Mucosa of gallbladder (tissue), 1 donor: ENCODE measurements at regions not wholly inside any gene's neighbourhood (a gene's known extent, or its start where the extent isn't known, plus 50 kb on each side); places are given as distances from the start of the nearest gene placed in this dataset.
"Not testable (repeated sequence)": the region's sequence is repeated elsewhere in the genome, so short reads cannot be mapped to it uniquely, and the experiment has no call there.

ENCODE experiments used
- DNase-seq: peaks from one replicate; pipeline ENCODE4 v3.0.0-alpha.2; 2020; ENCODE audit warnings: low spot score
- donor health status: DM: no; HTN: no; CAD: no.

DNA sequence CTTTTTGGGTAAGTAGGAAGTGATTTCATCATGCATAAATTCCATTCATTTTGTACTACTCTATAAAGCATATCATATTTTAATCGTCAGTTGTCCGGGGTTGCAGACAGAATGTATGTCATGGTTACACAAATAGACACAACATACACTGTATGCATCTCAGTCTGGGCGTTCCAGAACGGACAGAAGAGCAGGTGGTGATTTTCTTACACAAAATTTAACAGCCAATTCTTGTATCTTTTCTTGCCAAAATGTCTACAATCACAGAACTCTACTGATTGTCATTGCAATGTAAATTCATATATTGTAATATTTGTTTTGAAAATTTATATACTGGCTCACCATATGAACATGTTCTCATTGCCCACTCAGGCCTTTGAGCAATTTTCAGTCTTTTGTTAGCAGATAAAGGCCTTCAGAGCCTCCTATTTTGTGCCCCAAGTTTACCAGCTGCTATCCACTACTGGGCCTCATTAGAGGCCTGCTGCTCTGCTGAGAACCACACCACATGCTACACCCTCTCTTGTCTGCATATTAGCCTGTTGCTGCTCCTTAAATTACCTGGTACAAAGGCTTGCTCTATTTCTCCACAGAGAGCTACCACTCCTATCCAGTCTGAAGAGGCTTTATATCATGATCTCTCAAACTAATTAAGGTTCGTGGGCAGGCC lies 61.5 kb downstream of the PRDM13 start:
- no peak for DNase-seq

DNA sequence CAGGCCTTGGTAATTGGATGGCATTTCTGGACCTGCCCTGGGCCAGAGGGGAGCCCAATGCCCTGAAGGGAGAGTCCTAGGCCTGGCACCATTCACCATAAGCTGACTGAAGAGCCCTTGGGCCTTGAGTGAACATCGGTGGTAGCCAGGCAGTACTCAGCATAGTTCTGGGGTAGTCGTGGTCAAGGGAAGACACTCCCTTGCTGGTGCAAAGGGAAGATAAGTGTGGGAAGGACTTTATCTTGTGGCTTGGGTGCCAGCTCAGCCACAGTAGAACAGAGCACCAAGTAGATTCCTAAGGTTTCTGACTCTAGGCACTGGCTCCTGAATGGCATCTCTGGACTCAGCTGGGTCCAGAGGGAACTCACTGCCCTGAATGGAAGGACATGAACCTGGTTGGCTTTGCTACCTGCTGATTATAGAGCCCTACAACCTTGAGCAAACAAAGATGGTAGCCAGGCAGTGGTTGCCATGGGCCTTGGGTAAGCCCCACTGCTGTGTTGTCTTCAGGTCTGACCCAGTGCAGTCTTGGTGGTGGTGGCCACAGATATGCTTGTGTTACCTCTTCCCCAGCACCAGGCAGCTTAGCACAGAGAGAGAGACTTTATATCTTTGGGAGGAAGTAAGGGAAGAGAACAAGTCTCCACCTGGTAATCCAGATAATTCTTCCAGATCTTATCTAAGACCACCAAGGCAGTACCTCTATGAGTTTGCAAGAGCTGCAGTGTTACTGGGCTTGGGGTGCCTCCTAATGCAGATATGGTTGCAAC lies 83.5 kb downstream of the PRDM13 start:
- DNase-seq = no peak

DNA sequence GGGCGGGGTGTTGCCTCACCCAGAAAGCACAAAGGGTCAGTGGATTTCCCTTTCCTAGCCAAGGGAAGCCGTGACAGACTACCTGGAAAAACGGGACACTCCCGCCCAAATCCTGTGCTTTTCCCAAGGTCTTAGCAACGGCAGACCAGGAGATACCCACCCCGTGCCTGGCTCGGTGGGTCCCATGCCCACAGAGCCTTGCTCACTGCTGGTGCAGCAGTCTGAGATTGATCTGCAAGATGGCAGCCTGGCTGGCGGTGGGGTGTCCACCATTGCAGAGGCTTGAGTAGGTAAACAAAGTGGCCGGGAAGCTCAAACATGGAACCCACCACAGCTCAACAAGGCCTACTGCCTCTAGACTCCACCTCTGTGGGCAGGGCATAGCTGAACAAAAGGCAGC lies 95.7 kb downstream of the PRDM13 start:
- not testable (repeated sequence) for DNase-seq

DNA sequence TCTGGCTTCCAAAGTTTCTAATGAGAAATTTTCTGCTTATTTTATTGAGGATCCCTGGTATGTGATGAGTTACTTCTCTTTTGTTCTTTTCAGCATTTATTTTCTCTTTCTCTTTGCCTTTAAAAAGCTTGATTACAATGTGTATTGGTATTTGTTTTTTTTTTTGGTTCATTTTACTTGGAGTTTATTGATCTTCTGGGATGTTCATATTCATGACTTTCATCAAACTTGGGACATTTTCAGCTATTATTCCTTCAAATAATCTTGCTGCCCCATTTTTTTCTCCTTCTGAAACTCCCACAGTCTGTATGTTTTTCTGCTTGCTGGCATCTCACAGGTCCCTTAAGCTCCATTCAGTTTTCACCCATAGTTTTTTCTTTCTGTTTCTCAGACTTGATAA lies 102.4 kb downstream of the PRDM13 start:
- no peak for DNase-seq

DNA sequence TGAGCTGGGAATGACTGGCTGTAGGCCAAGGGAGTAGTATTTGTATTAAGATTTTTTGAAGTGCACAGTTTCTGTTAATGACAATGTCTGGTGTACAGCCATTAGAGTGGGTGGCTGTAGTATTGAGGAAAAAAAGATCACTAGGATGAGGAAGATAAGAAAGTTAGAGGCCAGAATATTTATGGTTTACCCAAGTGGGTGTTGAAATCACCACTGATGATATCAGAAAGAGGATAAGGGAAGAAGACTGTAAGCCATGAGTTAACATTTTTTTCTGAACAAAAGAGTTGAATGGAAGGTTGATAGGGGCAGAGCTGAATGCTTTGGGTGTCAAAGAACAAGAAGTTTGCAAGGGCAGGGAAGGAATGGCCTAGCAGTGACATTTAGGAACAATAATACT lies 104.7 kb downstream of the PRDM13 start:
- no peak for DNase-seq

DNA sequence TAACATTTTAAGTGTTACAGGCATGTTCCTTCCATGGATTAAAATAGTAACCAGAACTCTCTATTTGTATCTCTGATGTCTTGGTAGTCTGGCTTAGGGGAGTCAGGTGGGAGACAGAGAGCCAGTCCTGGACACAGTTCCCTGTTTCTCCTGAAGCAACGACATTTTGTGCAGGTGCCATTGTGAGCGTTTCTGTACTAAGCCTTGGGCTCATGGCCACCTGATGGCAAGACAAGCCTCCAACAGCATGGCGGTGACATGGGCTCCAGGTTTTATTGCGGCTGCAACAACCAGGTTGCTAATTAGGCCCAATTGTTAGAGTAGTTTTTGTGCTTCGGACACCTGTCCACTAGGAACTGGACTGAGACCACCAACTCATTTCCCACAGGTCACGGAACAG lies 105.3 kb downstream of the PRDM13 start:
- no peak for DNase-seq

DNA sequence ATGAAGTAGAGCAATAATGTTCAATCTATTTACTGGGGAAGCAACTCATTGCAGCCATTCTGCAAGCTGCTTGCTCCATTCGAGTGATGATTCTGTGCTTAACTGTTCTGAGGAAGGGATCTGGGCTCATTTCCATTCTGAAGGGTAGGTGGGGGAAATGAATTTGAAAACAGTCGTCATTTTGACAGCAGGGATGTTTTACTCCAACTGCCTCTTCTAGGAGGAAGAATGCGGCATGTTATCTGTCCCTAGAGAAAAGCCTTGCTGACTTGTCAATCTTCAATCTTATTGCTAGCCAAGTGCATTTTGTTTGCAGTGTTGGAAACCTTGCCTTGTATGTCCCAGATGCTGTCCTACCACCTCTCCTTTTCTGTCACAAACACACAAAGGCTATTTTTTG lies 105.9 kb downstream of the PRDM13 start:
- no peak for DNase-seq

DNA sequence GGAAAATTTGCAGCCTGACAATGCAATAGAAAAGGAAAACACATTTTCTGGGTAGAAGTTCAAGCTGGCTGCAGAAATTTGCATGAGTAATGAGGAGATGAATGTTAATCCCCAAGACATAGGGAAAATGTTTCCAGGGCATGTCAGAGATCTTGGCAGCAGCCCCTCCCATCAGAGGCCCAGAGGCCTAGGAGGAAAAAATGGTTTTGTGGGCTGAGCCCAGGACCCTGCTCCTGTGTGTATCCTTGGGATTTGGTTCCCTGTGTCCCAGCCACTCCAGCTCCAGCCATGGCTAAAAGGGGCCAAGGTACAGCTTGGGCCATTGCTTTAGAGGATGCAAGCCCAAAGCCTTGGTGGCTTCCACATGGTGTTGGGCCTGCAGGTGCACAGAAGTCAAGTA lies 115.4 kb downstream of the PRDM13 start:
- DNase-seq = not testable (repeated sequence)

DNA sequence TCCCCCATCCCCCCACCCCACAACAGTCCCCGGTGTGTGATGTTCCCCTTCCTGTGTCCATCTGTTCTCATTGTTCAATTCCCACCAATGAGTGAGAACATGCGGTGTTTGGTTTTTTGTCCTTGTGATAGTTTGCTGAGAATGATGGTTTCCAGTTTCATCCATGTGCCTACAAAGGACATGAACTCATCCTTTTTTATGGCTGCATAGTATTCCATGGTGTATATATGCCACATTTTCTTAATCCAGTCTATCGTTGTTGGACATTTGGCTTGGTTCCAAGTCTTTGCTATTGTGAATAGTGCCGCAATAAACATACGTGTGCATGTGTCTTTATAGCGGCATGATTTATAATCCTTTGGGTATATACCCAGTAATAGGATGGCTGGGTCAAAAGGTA lies 123.6 kb downstream of the PRDM13 start:
- not testable (repeated sequence) for DNase-seq

DNA sequence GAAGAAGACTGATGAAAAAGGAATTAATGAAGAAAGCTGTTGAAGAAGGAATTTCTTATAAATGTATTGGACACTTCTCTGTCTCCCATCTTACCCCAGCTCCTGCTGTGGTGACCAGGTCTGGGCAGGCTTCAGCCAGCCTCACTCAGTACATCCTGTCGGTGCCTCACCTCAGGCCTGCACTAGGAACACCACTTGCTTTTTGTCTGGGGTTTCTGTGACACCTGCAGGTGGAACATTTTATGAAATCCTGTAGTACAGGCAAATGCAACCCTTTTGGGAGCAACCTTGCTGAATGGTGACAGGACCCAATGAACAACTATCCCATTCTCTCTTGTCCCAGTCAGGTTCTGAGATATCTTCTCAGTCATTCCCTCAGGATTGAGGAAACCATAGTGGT lies 129.7 kb downstream of the PRDM13 start:
- no peak for DNase-seq

DNA sequence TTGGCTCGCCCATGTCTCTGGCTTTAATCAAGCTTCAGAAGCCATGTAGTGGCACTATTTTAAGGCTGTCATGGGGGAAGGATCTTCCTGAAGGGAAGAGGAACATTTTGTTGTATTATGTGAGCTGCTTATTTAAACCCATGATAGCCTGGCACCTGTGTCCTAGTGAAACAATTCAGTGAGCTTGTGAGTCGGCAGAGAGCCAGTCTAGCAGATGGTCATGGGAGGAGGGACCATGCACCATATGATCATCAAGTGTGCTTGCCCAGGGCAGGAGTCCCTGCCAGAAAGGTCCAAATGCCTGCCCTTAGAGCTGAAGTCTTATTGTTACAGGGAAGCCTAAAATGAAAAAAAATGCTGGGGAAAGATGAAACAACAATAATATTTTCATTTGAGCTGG lies 132.9 kb downstream of the PRDM13 start:
- no peak for DNase-seq

DNA sequence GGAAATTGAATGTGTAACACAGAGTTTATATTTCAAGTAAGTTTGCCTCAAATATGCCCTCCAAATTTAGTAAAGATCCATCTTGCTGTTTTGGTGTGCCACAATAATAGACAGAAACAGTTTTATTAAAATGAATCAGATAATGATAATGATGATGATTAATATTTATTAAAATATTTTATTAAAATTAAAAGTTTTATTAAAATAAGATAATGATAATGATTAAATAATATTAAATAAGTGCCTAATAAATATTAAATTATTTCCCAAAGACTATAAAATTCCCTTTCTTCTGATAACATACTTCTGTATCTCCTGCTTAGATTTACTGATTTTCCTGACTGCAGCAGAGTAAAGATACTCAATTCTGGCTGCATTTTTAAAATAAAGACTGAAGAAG lies 134.5 kb downstream of the PRDM13 start:
- DNase-seq = no peak

DNA sequence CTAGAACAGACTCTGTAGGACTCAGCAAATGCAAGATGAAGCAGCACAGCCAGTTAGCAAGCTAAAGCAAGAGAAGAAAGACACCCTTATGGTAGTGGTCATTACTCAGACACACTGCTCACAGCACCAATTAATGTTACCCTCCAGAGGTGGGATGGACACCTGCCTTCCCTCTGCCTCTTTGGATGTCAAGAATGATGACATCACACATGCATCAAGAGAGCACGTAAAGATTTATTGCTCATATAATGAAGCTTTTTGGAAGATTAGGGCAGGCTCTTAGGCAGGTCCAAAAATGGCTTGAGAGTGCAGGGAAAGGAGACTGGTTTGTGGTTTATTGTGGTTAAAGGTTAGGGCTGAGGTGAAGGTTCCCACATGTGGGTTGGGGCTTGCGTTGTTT lies 137.0 kb downstream of the PRDM13 start:
- no peak for DNase-seq

DNA sequence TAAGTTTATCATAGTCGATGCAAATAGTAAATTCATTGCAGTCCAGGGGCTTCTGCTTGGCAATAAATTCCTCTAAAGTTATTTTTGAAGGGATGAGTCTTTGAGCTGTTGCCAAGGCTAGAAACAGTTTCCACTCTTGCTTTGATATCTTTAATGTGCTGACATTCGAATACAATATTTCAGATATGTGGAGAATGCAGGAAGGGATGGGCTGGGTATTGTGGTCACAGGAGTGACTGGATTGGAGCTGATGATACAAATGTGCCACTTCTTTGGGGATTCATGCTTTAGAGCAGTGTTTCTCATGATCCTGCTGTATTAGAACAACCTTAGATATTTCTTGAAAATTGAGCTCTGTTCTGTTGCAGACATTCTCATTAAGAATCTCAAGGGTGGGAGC lies 139.0 kb downstream of the PRDM13 start:
- DNase-seq = no peak

DNA sequence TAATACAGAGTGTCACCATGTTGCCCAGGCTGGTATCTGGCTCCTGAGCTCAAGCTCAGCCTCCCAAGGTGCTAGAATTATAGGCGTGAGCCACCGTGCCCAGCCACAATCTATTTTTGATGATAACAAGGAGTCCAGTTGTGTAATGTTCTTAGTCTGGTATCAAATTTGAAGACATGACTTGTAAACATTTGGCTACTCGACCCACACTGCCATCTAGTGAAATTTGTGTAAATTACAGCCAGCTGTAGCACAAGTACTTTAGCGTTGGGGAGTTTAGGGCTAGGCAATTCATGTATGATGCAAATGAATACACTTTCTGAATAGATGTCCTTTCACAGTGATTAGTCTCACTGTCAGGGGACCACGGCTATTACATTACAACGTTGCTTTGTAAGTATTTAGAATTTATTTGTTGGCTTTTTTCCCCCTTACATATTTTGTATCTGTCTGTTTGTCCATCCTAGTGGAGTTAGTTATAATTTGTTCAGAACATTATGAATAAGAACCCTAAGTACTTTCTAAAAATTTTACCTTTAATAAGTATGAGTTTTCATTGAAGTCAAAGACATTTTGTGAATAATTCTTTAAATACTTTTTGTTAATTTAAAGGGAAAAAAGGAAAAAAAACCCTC lies 139.7 kb downstream of the PRDM13 start:
- peak; percentile 67 for DNase-seq

DNA sequence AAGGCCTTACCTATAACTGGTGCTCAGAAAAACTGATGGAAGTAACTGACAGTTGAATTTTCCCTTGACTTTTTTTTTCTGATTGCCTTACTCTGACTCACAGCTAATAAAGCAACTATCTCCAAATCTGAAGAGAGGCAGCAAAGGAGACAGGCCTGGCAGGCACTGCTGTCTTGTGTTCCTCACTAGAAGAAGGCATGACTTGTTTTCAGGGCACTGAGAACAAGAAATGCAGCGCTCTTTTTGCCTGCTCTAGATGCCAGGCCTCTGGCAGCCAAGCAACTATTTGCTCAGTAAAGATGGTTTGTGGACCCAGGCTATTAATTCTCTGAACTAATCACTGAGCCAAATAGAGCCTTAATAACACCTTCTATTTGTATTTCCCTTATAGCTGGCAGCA lies 155.1 kb downstream of the PRDM13 start:
- DNase-seq = no peak

DNA sequence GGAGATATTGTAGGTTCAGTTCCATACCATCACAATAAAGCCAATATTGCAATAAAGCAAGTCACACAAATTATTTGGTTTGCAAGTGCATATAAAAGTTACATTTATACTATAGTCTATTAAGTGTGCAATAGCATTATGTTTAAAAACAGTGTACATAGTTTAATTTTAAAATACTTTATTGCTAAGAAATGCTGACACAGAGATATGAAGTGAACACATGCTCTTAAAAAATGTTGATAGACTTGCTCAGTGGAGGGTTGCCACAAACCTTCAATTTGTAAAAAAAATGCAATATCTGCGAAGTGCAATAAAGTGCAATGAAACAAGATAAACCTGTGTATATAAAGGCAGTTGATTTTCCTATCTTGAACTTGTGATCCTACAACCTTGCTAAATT lies 161.5 kb downstream of the PRDM13 start:
- no peak for DNase-seq

DNA sequence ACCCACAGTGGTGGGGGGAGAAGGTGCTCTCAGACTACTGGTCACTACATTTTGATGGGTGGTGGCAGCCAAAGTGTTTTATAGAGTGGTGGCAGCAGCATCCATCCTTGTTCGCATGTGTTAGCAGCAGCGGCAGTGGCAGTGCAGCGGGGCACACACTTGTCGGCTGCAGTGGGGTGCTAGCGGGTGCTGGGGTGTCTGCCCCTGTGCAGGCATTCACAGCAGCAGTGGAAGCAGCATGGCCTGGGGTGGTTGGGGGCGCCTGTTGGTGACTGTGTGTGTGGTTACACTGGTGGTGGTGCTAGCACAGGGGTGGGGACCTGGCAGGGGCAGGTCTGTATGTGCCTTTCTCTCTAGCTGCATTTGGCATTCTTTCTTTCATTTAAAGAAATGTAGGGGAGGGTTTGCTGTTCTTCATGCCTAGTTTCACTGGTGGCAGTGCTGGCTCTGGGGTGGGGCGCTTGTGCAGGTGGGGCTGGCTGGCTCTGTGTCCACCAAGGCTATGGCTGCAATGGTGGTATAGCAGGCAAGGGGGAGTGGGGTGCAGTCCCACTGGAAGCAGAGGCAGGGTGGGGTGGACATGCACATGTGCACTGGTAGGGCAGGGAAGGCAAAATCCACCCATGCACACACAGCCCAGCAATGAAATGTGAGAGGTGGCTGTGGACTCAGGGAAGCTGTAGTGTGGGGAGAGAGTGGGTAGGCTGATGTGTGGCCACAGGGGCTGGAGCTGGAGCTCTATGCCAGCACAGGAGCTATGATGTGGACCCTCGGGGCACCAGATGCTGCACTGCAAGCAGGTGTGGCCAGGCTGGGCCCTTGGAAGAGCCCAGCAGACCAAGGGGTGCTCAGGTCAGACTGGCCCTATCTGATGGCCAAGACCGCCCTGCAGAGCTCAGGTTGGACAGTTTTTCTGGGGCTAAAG lies 173.3 kb downstream of the PRDM13 start:
- no peak for DNase-seq

DNA sequence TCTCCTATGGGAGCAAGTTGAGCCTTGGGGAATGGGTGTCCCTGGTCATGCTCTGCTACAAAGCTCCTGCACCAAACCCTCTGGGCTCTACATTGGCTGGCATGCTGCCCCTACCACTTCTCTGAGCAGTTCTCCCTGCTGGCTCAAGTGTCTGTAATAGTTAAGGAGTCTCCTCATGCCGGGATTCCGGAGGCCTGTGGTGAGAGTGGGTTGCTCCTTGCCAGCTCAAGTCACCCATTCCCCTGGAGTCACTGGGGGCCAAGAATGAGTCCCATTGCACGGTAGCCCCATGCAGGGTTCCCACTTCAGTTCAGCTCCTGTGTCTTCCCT lies 173.9 kb downstream of the PRDM13 start:
- DNase-seq = no peak

DNA sequence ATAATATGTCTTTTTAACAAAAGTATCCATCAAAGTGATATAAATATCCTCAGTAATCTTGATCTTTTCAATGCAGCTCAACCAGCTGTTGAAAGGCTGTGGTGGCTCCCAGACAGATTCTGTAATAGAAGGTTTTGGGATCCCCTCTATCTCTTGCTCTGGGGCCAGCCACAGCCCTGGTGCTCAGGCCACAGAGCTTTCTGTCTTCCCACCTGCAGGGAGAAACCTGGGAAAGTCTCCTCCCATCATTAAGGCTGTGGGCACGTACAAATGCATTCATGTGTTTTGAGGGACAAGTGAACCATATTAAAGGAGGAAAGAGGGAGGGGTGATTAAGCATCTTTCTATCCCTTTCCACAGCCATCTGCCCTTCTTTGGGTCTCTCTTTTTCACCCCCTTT lies 183.1 kb downstream of the PRDM13 start:
- no peak for DNase-seq

DNA sequence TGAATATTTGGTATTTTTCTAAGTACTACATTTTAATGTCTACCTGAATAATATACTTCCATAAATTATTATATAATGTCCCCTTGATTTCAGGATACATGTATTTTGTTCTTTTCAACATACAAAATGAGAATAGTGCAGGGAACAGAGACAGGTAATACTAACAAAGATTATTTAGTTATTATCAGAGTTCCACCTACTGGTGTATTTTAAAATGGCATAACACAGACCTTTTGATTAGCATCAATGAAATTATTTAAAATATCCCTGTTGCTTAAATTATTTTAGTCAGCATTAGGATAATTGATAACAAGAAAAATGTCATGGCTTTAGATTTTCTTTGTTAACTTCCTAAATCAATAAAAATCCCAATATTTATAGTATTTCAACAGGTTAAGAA lies 184.0 kb downstream of the PRDM13 start:
- DNase-seq = no peak

DNA sequence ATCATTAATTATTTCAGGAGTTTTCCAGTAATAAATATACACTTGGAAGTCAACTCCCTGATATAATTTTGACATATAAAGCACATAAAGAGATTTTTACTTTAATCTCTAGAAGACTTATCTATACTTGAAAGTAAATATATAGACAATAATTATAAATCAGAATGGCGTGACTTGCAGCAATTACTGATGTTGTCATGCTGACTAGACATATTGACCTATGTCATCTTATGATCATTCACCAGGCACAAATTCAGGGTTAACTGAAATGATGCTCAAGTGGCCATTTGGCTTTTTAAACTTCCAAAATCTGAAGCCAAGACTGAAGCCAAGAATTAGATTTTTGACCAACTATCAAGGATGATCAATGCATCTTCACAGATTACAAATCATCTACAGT lies 192.2 kb downstream of the MCHR2 start:
- DNase-seq = no peak
